WTC11 (cell line): ENCODE measurements at regions not wholly inside any gene's neighbourhood (a gene's known extent, or its start where the extent isn't known, plus 50 kb on each side); places are given as distances from the start of the nearest gene placed in this dataset.

Experiments used
- ATAC-seq: fragments of 200-7000 bp; cut with Tn5 transposase; 2 replicates; pipeline ENCODE4 v1.10.0; 2021; ENCODE audit warnings: mild to moderate bottlenecking, moderate library complexity
- CTCF ChIA-PET: fragments of 300-600 bp; sonication (Branson Sonifier 250); formaldehyde crosslinking; loops from one replicate; lab custom pipeline; 2021; ENCODE audit warnings: antibody characterized with exemption; lab: Charles Lee
- POLR2A ChIA-PET: fragments of 350-600 bp; sonication (Branson Sonifier 250); formaldehyde crosslinking; loops from one replicate; lab custom pipeline; 2021; ENCODE audit warnings: antibody characterized with exemption; lab: Charles Lee
- DNase-seq: peaks from one replicate; pipeline ENCODE4 v3.0.0; 2021; ENCODE audit warnings: low spot score
- H3K27ac Mint-ChIP-seq: 2 replicates; pipeline ENCODE4 v1.8.0; 2021; ENCODE audit warnings: mixed read lengths
- H3K27me3 Mint-ChIP-seq: 2 replicates; pipeline ENCODE4 v1.8.0; 2021; ENCODE audit warnings: low read depth, mild to moderate bottlenecking, moderate library complexity, mixed read lengths
- H3K36me3 Mint-ChIP-seq: 2 replicates; pipeline ENCODE4 v1.8.0; 2021; ENCODE audit warnings: mixed read lengths
- H3K4me1 Mint-ChIP-seq: 2 replicates; pipeline ENCODE4 v1.8.0; 2022; ENCODE audit warnings: mixed read lengths
- H3K4me3 Mint-ChIP-seq: 2 replicates; pipeline ENCODE4 v1.8.0; 2021; ENCODE audit warnings: mild to moderate bottlenecking, moderate library complexity, mixed read lengths
- H3K9me3 Mint-ChIP-seq: 2 replicates; pipeline ENCODE4 v1.8.0; 2021; ENCODE audit warnings: mixed read lengths
- ATF1 ChIP-seq: sonication (generic); formaldehyde crosslinking; IDR thresholded peaks from 2 replicates; pipeline ENCODE4 v1.8.1; 2023; ENCODE audit warnings: mild to moderate bottlenecking, moderate library complexity, missing genetic modification reagents
- CREB1 ChIP-seq: sonication (generic); formaldehyde crosslinking; IDR thresholded peaks from 2 replicates; pipeline ENCODE4 v1.8.0; 2023; ENCODE audit warnings: mild to moderate bottlenecking, missing genetic modification reagents
- ETV6 ChIP-seq: sonication (generic); formaldehyde crosslinking; IDR thresholded peaks from 2 replicates; pipeline ENCODE4 v1.8.1; 2022; ENCODE audit warnings: mild to moderate bottlenecking, missing genetic modification reagents
- FOXP1 ChIP-seq: sonication (generic); formaldehyde crosslinking; IDR thresholded peaks from 2 replicates; pipeline ENCODE4 v1.8.0; 2022; ENCODE audit warnings: missing genetic modification reagents, mild to moderate bottlenecking, moderate library complexity, borderline replicate concordance
- KAT7 ChIP-seq: sonication (generic); formaldehyde crosslinking; IDR thresholded peaks from 2 replicates; pipeline ENCODE4 v1.8.1; 2023; ENCODE audit warnings: missing genetic modification reagents, mild to moderate bottlenecking, borderline replicate concordance
- OVOL2 ChIP-seq: fragments of 250-450 bp; sonication (Bioruptor Pico); IDR thresholded peaks from 2 replicates; pipeline ENCODE4 v1.9.0; 2021; ENCODE audit warnings: mild to moderate bottlenecking, borderline replicate concordance
- SMAD3 ChIP-seq: sonication (generic); formaldehyde crosslinking; IDR thresholded peaks from 2 replicates; pipeline ENCODE4 v1.8.0; 2022; ENCODE audit warnings: missing genetic modification reagents, mild to moderate bottlenecking, borderline replicate concordance
- SMAD4 ChIP-seq: sonication (generic); formaldehyde crosslinking; IDR thresholded peaks from 2 replicates; pipeline ENCODE4 v1.8.0; 2022; ENCODE audit warnings: mild to moderate bottlenecking, missing genetic modification reagents
- TEAD4 ChIP-seq: sonication (generic); formaldehyde crosslinking; IDR thresholded peaks from 2 replicates; pipeline ENCODE4 v1.8.0; 2022; ENCODE audit warnings: mild to moderate bottlenecking, missing genetic modification reagents
- ZNF232 ChIP-seq: sonication (generic); formaldehyde crosslinking; IDR thresholded peaks from 2 replicates; pipeline ENCODE4 v1.8.0; 2022; ENCODE audit warnings: mild to moderate bottlenecking, missing genetic modification reagents
- ZNF423 ChIP-seq: fragments of 250-450 bp; sonication (Bioruptor Pico); IDR thresholded peaks from 2 replicates; pipeline ENCODE4 v2.1.2; 2022; ENCODE audit warnings: mild to moderate bottlenecking, moderate library complexity
- TF ChIP-seq, protein P1 (sequence below): sonication (generic); formaldehyde crosslinking; IDR thresholded peaks from 2 replicates; pipeline ENCODE4 v1.8.1; 2023; ENCODE audit warnings: mild to moderate bottlenecking, moderate library complexity, missing genetic modification reagents
- TF ChIP-seq, protein P2 (sequence below): sonication (generic); formaldehyde crosslinking; IDR thresholded peaks from 2 replicates; pipeline ENCODE4 v1.8.1; 2023; ENCODE audit warnings: mild to moderate bottlenecking, missing genetic modification reagents
- TF ChIP-seq, protein P3 (sequence below): fragments of 250-450 bp; sonication (Bioruptor Pico); conservative IDR thresholded peaks from 2 replicates; pipeline ENCODE4 v1.9.0; 2021; ENCODE audit warnings: mild to moderate bottlenecking
- TF ChIP-seq, protein P4 (sequence below): sonication (generic); formaldehyde crosslinking; IDR thresholded peaks from 2 replicates; pipeline ENCODE4 v1.8.0; 2023; ENCODE audit warnings: mild to moderate bottlenecking, missing genetic modification reagents
- TF ChIP-seq, protein P5 (sequence below): sonication (generic); formaldehyde crosslinking; conservative IDR thresholded peaks from 2 replicates; pipeline ENCODE4 v1.8.1; 2023; ENCODE audit warnings: mild to moderate bottlenecking, low read depth, missing genetic modification reagents, moderate library complexity
- TF ChIP-seq, protein P6 (sequence below): sonication (generic); formaldehyde crosslinking; IDR thresholded peaks from 2 replicates; pipeline ENCODE4 v1.8.0; 2022; ENCODE audit warnings: mild to moderate bottlenecking, missing genetic modification reagents
- TF ChIP-seq, protein P7 (sequence below): sonication (generic); formaldehyde crosslinking; IDR thresholded peaks from 2 replicates; pipeline ENCODE4 v1.8.1; 2023; ENCODE audit warnings: mild to moderate bottlenecking, missing genetic modification reagents, moderate library complexity
- TF ChIP-seq, protein P8 (sequence below): fragments of 250-450 bp; sonication (Bioruptor Pico); IDR thresholded peaks from 2 replicates; pipeline ENCODE4 v1.8.0; 2021; ENCODE audit warnings: mild to moderate bottlenecking
- TF ChIP-seq, protein P9 (sequence below): sonication (generic); formaldehyde crosslinking; IDR thresholded peaks from 2 replicates; pipeline ENCODE4 v1.8.1; 2022; ENCODE audit warnings: mild to moderate bottlenecking, missing genetic modification reagents, moderate library complexity, borderline replicate concordance

DNA sequence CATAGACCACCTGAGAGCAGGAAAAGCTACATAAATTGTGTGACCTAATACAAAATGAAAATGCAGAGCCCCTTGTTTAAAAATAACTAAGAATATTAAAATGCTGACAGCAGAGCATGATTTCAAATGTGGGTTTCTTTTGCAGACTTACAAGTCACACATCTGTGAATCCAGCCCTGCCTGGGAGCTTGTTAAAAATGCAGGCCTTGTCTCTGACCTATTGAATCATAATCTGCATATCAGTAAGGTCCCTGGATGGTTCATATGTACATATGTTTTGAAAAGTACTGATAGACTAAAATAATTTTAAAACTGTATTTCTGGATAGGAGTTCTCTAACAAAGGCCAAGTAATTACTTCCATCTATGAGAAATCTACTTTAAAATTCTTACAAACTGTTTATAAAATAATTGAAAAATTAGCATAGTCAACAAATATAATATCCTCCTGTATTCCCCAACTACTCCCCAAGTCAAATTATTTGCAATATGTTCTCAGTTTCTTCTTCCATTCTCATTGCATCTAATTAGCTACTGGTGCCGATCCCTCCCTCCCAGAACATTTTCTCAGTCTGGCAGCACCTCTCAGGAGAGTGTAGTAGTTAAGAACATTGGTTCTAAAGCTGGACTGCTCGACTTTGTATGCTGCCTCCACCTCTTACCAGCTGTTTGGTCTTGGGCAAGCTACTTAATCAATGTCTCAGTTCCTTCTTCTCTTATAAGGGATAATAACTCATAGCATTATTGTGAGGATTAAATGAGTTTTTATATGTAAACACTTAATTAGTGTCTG lies 1040.4 kb upstream of the CDH2 start (continued):
- TF ChIP-seq, protein P1, sequence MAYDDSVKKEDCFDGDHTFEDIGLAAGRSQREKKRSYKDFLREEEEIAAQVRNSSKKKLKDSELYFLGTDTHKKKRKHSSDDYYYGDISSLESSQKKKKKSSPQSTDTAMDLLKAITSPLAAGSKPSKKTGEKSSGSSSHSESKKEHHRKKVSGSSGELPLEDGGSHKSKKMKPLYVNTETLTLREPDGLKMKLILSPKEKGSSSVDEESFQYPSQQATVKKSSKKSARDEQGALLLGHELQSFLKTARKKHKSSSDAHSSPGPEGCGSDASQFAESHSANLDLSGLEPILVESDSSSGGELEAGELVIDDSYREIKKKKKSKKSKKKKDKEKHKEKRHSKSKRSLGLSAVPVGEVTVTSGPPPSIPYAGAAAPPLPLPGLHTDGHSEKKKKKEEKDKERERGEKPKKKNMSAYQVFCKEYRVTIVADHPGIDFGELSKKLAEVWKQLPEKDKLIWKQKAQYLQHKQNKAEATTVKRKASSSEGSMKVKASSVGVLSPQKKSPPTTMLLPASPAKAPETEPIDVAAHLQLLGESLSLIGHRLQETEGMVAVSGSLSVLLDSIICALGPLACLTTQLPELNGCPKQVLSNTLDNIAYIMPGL (CRISPR knock-in tag): no peak
- TF ChIP-seq, protein P2, sequence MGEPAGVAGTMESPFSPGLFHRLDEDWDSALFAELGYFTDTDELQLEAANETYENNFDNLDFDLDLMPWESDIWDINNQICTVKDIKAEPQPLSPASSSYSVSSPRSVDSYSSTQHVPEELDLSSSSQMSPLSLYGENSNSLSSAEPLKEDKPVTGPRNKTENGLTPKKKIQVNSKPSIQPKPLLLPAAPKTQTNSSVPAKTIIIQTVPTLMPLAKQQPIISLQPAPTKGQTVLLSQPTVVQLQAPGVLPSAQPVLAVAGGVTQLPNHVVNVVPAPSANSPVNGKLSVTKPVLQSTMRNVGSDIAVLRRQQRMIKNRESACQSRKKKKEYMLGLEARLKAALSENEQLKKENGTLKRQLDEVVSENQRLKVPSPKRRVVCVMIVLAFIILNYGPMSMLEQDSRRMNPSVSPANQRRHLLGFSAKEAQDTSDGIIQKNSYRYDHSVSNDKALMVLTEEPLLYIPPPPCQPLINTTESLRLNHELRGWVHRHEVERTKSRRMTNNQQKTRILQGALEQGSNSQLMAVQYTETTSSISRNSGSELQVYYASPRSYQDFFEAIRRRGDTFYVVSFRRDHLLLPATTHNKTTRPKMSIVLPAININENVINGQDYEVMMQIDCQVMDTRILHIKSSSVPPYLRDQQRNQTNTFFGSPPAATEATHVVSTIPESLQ: no peak
- TF ChIP-seq, protein P3, sequence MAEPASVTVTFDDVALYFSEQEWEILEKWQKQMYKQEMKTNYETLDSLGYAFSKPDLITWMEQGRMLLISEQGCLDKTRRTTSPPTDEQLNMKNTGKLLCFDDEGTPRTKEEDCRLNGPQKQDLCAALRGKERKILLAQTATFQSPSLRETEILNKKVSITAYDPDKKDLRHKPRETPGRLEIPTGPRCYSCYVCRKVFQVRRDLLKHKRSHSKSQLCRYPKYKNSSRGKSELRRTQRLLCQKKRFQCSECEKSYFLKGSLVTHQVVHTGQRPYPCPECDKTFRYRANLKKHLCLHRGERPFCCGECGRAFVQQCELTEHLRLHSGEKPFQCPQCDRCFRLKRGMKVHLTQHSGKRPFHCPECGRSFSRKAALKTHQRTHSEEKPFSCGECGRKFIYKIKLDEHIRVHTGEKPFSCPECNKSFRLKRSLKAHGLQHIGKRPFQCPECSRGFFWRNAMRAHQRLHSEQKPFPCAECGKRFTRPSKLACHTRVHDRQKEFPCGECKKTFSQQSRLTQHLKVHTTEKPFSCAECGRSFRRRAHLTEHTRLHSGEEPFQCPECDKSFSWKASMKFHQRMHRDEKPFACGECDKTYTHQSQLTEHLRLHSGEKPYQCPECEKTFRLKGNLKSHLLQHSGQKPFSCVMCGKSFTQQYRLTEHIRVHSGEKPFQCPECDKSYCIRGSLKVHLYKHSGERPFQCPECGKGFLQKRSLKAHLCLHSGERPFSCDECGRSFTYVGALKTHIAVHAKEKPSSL (CRISPR knock-in tag): no peak
- TF ChIP-seq, all 79 proteins: peak for 0

DNA sequence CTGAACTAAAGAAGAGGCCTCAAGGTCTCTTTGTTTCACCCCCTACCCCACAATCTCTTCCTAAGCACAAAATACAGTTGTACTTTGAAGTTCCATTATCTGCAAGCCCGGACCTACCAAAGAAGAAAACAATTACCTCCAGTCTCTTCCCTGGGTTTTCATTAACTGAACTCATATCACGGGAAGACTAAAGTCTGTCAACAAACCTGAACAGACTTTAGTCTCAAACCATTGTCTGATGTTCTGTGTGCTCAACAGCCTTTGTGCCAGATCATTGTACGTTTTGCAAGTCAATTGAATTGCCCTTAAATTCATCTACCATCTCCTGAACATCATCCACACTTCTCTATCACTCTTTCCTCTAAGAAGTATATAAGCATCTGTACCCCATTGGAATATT lies 1021.9 kb upstream of the CDH2 start:
- DNase-seq: no peak
- H3K9me3 Mint-ChIP-seq: peaks cover 6% of the 10 kb centered on the region
- ChIA-PET CTCF (no interaction called here), POLR2A (no interaction called here)
- no peaks in the 10 kb centered on the region for H3K36me3 Mint-ChIP-seq
- no peak for ATAC-seq
- H3K27ac Mint-ChIP-seq: no peak overlapping the region
- no peaks in the 10 kb centered on the region for H3K4me1 Mint-ChIP-seq
- no peak overlapping the region for H3K4me3 Mint-ChIP-seq
- no peaks in the 10 kb centered on the region for H3K27me3 Mint-ChIP-seq
- TF ChIP-seq FOXP1: no peak
- TF ChIP-seq, protein P4, sequence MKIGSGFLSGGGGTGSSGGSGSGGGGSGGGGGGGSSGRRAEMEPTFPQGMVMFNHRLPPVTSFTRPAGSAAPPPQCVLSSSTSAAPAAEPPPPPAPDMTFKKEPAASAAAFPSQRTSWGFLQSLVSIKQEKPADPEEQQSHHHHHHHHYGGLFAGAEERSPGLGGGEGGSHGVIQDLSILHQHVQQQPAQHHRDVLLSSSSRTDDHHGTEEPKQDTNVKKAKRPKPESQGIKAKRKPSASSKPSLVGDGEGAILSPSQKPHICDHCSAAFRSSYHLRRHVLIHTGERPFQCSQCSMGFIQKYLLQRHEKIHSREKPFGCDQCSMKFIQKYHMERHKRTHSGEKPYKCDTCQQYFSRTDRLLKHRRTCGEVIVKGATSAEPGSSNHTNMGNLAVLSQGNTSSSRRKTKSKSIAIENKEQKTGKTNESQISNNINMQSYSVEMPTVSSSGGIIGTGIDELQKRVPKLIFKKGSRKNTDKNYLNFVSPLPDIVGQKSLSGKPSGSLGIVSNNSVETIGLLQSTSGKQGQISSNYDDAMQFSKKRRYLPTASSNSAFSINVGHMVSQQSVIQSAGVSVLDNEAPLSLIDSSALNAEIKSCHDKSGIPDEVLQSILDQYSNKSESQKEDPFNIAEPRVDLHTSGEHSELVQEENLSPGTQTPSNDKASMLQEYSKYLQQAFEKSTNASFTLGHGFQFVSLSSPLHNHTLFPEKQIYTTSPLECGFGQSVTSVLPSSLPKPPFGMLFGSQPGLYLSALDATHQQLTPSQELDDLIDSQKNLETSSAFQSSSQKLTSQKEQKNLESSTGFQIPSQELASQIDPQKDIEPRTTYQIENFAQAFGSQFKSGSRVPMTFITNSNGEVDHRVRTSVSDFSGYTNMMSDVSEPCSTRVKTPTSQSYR (CRISPR knock-in tag): no peak
- no peak for TF ChIP-seq ETV6 (CRISPR knock-in tag)
- no peak for TF ChIP-seq TEAD4 (CRISPR knock-in tag)
- no peak for TF ChIP-seq KAT7 (CRISPR knock-in tag)
- TF ChIP-seq SMAD4 (CRISPR knock-in tag): no peak
- TF ChIP-seq ATF1 (CRISPR knock-in tag): no peak
- TF ChIP-seq, protein P5, sequence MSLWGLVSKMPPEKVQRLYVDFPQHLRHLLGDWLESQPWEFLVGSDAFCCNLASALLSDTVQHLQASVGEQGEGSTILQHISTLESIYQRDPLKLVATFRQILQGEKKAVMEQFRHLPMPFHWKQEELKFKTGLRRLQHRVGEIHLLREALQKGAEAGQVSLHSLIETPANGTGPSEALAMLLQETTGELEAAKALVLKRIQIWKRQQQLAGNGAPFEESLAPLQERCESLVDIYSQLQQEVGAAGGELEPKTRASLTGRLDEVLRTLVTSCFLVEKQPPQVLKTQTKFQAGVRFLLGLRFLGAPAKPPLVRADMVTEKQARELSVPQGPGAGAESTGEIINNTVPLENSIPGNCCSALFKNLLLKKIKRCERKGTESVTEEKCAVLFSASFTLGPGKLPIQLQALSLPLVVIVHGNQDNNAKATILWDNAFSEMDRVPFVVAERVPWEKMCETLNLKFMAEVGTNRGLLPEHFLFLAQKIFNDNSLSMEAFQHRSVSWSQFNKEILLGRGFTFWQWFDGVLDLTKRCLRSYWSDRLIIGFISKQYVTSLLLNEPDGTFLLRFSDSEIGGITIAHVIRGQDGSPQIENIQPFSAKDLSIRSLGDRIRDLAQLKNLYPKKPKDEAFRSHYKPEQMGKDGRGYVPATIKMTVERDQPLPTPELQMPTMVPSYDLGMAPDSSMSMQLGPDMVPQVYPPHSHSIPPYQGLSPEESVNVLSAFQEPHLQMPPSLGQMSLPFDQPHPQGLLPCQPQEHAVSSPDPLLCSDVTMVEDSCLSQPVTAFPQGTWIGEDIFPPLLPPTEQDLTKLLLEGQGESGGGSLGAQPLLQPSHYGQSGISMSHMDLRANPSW (CRISPR knock-in tag): no peak
- TF ChIP-seq, protein P6, sequence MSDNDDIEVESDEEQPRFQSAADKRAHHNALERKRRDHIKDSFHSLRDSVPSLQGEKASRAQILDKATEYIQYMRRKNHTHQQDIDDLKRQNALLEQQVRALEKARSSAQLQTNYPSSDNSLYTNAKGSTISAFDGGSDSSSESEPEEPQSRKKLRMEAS (CRISPR knock-in tag): no peak
- TF ChIP-seq, protein P7, sequence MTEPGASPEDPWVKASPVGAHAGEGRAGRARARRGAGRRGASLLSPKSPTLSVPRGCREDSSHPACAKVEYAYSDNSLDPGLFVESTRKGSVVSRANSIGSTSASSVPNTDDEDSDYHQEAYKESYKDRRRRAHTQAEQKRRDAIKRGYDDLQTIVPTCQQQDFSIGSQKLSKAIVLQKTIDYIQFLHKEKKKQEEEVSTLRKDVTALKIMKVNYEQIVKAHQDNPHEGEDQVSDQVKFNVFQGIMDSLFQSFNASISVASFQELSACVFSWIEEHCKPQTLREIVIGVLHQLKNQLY (CRISPR knock-in tag): no peak
- TF ChIP-seq SMAD3 (CRISPR knock-in tag): no peak
- TF ChIP-seq ZNF232: no peak
- TF ChIP-seq, protein P8, sequence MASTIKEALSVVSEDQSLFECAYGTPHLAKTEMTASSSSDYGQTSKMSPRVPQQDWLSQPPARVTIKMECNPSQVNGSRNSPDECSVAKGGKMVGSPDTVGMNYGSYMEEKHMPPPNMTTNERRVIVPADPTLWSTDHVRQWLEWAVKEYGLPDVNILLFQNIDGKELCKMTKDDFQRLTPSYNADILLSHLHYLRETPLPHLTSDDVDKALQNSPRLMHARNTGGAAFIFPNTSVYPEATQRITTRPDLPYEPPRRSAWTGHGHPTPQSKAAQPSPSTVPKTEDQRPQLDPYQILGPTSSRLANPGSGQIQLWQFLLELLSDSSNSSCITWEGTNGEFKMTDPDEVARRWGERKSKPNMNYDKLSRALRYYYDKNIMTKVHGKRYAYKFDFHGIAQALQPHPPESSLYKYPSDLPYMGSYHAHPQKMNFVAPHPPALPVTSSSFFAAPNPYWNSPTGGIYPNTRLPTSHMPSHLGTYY: no peak
- TF ChIP-seq, protein P9, sequence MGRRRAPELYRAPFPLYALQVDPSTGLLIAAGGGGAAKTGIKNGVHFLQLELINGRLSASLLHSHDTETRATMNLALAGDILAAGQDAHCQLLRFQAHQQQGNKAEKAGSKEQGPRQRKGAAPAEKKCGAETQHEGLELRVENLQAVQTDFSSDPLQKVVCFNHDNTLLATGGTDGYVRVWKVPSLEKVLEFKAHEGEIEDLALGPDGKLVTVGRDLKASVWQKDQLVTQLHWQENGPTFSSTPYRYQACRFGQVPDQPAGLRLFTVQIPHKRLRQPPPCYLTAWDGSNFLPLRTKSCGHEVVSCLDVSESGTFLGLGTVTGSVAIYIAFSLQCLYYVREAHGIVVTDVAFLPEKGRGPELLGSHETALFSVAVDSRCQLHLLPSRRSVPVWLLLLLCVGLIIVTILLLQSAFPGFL: no peak
- TF ChIP-seq OVOL2 (CRISPR knock-in tag): no peak
- TF ChIP-seq ZNF423 (CRISPR knock-in tag): no peak
- no peak for TF ChIP-seq CREB1
